Activated T-cell treated with anti-CD3 and anti-CD28 coated beads for 48 hours (primary cell): ENCODE measurements at regions not wholly inside any gene's neighbourhood (a gene's known extent, or its start where the extent isn't known, plus 50 kb on each side); places are given as distances from the start of the nearest gene placed in this dataset.
"Not testable (repeated sequence)": the region's sequence is repeated elsewhere in the genome, so short reads cannot be mapped to it uniquely, and the experiment has no call there.

Experiments
- DNase-seq: peaks from one replicate; pipeline ENCODE4 v3.0.0-alpha.2; 2020; ENCODE audit warnings: low read depth

DNA sequence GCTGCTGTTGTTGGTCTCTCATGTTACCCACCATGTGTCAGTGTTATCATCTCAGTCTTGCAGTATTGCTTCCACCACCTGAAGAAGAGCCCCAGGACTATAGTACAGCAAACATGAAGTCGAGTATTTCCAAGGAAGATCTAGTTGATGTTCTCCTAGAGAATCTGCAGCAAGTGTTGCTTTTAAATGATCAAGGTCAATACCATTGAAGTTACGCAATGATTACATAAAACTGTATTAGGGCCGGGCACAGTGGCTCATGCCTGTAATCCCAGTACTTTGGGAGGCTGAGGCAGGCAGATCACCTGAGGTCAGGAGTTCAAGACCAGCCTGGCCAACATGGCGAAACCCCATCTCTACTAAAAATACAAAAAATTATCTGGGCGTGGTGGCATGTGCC lies 173.9 kb downstream of the TJP1 start:
- not testable (repeated sequence) for DNase-seq

- DNase-seq = no peak
Observed at GRCh38 chr15:29645841-29646240, 176.4 kb downstream of the TJP1 start.

GRCh38 chr15:29644361-29644760 lies 177.9 kb downstream of the TJP1 start:
- not testable (repeated sequence) for DNase-seq

DNA sequence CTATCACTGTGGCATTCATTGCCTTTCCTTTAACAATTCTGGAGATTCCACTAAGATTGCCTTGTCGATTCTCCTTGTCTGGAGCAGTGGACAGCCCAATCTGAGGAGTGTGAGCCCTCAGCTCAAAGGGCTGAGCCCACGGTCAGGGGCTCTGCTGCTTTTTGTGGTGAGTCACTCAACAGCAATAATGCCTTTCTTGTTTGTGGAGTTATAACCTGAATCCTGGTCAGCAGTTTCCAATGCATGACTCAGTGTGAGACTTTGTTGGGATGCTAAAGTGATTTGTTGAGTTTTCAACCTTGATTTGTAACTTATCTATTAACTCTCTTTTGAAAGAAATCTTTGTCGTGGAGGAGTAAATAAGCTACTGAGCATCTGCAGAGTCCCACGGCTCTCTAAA lies 183.5 kb downstream of the TJP1 start:
- no peak for DNase-seq

DNA sequence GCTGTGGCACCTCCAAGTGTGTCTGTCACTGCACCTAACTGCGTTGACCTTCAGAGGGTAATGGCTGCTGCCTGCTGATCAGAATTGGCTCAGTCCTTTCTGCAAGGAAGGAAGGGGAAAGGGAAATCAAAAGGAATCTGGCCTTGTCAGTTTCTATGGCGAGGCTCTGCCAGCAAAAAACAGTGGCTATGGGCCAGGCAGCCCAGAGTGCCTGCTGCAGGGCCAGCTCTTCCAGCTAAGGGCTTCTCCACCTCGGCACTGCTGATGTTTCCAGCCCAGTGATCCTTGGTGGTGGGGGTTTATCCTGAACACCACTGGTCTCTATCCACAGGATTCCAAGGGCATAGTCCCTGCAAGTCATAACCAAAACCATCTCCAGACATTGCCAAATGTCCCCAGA lies 184.3 kb downstream of the TJP1 start:
- DNase-seq = no peak

DNA sequence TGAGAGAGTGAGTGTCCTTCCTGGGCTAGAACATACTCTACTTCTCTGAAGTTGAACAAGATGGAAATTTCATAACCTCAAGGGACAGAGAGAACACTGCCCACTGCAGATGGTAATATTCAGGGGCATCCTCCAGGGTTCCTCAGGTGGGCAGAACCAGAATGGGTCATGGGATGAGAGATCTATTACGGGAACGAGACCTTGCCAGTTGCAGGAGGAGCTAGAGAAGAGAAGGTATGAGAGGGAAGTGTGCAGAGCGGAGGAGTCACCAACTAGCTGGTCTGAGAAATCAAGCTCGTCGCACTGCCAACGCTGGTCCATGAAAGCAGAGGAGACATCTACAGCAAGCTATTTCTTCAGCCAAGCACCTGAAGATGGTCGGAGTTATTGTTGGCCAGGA lies 184.7 kb downstream of the TJP1 start:
- no peak for DNase-seq

DNA sequence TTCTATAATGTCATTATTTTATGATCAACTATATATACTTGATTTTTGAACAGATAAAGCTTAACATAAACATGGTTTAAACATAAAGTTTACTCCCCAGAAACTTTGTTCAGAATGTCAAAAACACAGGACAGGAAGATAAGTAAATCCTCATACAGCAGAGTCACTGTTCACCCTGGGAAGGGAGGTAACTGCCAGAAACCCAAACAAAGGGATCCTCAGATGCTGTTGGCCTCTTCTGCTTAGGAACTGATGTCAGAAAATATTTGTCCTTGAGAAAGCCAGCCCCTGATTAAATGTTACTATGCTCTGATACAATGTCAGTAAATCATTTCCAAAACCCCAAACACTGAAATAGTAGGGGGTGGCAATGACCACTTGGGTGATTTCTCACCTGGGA lies 185.3 kb downstream of the TJP1 start:
- no peak for DNase-seq

DNA sequence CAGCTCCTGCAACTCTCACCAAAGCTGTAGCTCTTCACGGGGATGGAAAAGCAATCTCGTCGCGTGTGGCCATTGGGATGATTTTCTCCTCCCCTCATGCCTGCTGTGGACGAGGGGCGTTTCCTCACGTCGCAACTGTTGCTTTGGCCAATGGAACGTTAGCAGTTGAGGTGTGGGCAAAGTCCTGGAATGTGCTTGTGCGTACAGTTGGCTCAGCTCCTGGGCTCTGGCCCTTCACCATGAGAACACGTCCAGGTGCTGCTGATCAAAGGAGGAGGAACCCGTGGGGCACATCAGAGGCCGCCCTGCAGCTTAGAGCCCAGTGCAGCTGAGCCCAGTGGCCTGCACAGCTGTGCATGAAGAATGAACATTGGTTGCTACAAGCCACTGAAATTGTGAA lies 186.1 kb downstream of the TJP1 start:
- no peak for DNase-seq

GRCh38 chr15:29635513-29636098 lies 186.7 kb downstream of the TJP1 start:
- no peak for DNase-seq

DNA sequence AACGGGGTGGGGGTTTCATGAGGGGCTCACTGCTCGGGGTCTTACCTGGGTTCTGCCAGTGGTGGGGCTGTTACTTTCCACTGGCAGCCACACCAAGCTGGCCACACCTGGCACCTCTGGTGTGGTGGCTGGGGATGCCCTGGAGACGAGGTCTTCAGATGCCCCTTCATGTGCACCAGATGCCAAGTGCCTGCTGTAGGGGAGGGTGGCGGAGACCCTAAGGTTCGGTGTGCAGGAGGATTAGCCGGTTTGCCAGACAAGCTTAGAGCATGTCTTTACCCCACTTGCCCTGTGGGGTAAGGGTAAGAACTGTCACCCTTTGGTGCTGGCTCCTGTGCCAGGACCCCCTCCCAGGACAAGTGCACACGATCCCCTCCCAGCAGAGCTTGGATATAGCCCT lies 188.3 kb downstream of the TJP1 start:
- no peak for DNase-seq

- DNase-seq = no peak
Observed at GRCh38 chr15:29632671-29633406, 189.4 kb downstream of the TJP1 start.

DNA sequence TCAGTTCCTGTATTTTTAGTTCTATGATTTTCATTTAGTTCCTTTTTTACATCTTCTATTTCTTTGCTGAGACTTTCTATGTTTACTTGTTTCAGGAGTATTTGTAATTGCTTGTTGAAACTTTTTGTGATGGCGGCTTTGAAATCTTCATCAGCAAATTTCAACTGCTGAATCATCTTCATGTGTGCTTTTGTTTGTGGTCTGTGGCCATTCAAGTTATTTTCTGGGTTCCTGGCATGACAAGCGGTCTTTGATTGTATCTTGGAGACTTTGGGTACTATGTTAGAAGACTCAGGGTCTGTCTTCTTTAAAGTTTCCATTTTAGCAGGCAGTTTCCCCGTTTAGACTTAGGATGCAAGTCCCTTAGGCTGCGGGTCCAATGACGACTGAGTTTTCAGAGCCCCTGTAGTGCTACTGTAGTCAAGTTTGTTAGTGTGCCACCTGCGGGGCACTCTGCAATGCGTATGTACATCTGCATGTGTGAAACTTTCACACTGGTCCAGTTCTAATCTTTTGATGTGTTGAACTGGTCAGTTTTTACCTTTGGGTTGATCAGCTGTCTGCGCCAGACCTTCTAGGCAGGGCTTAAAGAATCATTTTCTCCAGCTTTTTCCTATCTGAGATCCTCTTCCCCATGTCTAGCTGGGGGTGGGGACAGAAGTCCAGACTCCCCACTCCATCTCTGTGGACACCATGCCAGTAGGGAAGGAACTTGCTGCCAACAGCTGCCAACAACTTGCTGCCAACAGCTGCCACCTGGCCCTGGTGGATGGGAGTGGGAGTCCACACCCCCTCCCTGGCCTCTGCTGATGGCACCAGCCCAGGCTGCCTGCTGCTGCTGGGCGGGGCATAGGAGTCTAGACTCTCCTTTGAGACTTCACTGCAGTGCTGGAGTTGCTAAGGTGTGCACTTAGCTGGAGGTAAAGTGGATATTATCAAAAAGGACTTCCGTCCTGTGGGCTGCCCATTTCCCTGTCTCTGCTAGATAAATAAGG lies 190.9 kb downstream of the TJP1 start:
- DNase-seq = no peak

GRCh38 chr15:29624271-29624670 lies 198.0 kb downstream of the TJP1 start:
- DNase-seq = no peak

DNA sequence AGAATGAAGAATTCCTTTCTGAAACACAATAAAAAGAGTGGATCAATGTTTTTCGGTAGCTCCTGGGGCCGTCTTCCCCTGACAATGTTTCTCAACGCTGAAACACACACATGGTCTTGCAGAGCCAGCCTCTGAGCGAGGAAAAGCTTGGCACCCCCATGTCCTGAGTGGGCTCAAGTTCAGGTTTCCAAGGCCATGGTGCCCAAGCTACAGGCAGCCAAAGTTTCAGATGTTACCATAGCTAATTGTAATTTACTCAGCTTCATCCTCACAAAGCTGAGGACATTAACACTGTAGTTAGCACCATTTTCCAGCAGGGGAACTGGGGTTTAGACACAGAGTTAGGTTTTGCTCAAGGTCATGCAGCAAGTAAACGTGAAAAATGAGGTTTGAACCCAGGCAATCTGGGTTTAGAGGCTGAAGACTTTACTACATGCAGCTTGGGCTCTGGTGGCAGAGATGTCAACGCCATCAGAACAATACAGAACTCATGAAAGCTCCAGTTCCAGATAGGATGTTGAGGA lies 199.1 kb downstream of the TJP1 start:
- DNase-seq = no peak

DNA sequence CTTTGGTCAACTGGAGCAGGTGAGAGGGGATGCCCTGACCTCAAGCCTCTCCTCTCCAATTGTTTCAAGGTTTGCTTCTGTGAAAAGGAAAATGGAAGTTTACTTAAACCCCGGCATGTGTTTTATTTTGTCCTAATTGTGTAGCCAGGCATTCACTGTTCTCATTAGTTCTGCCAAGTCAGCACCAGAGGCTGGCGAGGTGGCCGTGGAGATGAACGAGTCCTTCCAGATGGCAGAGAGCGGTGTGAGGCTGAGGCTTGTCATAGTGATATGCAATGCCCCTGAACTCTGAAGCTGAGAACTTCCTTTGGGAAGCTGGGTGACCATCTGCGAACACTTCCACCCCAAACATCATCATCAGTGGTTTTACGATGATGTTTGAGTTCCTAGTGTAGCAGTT lies 199.6 kb downstream of the TJP1 start:
- DNase-seq = no peak

GRCh38 chr15:29621616-29622015 lies 200.7 kb downstream of the TJP1 start:
- DNase-seq = no peak

- no peak for DNase-seq
Observed at GRCh38 chr15:29618586-29618985, 203.7 kb downstream of the TJP1 start.

GRCh38 chr15:29616512-29616911 lies 205.8 kb downstream of the TJP1 start:
- DNase-seq = no peak

DNA sequence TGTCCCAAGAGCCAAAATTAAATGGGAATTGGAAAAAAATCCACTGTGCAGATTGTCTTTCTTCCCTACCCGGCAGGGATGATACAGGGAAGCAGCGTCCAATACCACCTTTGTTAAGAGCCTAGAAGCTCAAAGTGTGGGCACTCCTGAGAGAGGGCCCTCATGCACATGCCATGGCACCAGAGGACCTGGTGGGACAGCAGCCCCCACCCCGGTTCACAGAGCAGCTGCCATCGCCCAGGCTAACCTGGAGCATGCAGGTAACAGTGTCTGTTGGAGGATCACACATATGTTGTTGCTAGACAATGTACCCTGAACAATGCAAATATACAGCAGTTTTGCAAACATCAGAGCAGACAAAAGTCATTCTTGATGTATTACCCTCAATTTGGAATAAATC lies 206.5 kb downstream of the TJP1 start:
- DNase-seq = no peak

GRCh38 chr15:29613951-29614382 lies 208.3 kb downstream of the TJP1 start:
- DNase-seq = no peak

DNA sequence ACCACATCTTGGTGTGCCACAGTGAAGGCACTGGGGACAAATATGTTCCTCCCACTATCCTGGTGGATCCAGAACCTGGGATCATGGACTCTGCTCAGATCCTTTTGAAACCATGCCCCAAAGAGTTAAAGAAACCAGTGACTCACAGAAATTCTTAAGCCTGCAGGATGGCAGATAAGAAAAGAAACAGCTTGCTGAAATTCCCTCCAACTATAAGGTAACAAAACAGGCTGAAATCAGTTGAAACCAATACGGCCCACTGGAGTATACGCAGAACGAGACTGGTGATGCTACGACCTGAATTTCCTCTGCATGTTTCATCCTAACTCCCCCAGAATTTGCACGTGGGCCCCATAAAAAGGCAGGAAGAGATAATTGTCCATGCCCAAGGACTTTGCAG lies 209.6 kb downstream of the TJP1 start:
- DNase-seq = no peak

DNA sequence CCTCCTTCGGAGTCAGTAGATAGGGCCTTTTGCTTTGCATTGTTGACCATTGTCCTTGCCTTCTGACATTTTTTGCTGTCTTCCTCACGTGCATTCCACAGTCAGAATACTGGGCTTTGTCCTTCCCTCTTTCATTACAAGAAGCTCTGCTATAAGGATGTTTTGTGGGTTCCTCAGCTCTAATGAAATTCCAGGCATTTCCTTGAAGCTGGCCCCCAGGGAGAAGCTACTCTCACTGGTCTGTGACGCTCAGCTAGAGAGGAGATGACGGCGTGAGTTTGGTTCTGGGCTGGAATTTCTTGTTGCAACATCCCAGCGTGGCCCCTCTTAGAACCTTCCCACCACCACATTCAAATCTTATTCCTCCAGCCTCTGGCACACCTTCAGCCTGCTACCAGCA lies 210.2 kb downstream of the TJP1 start:
- DNase-seq = no peak

DNA sequence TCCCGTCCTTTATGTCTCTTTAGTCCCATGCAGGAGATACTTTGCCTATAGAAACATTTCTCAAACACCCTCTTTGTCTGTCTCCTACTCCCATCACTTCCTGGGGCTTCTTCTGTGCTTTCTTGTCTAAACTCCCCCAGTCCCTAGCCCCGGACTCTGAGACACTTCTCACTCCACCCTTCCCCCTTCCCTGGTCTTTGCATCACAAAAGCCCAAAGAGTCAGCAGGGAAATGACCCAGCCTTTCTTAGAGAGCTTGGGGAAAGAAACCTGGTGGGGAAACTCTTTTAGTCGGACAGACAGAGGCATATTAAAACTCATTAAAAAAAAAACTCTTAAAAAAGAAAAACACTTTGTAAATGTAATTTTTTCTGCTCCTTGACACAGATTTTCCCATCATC lies 211.2 kb downstream of the TJP1 start:
- DNase-seq = no peak
